AG04450 (cell line): ENCODE measurements at regions not wholly inside any gene's neighbourhood (a gene's known extent, or its start where the extent isn't known, plus 50 kb on each side); places are given as distances from the start of the nearest gene placed in this dataset.

Experiments used
- CTCF ChIA-PET: fragments of 300-600, 350-600 bp; formaldehyde crosslinking; extraction: SDS; loops from one replicate; lab custom pipeline; 2022; ENCODE audit warnings: antibody characterized with exemption, inconsistent platforms; lab: Charles Lee
- POLR2A ChIA-PET: fragments of 350-600 bp; formaldehyde crosslinking; extraction: SDS; loops from one replicate; lab custom pipeline; 2021; ENCODE audit warnings: antibody characterized with exemption, inconsistent platforms; lab: Yijun Ruan, JAX
- DNase-seq: peaks from one replicate; pipeline ENCODE4 v3.0.0-alpha.2; 2011; ENCODE audit warnings: low read depth, low spot score
- H3K27ac ChIP-seq: one replicate; pipeline ENCODE4 v1.5.1; 2012; ENCODE audit warnings: low read depth, low read length, control low read depth
- H3K27me3 ChIP-seq: one replicate; pipeline ENCODE4 v1.6.0; 2012; ENCODE audit warnings: low read length; ENCODE audit not compliant: control insufficient read depth, insufficient read depth
- H3K4me3 ChIP-seq: 2 replicates; pipeline ENCODE4 v1.5.1; 2011; ENCODE audit warnings: mild to moderate bottlenecking, low read depth, low read length, control low read depth
- H3K9me3 ChIP-seq: 2 replicates; pipeline ENCODE4 v1.5.1; 2012; ENCODE audit warnings: low read length; ENCODE audit not compliant: control insufficient read depth, insufficient read depth
- CTCF ChIP-seq: IDR thresholded peaks from 2 replicates; pipeline ENCODE4 v1.5.1; 2011; ENCODE audit warnings: low read depth, low read length, control low read depth, inconsistent platforms

- Histone ChIP-seq H3K27ac (no peak overlapping the region), H3K9me3 (no peaks in the 10 kb centered on the region), H3K27me3 (peaks cover 2% of the 10 kb centered on the region), H3K4me3 (no peak overlapping the region)
- ChIA-PET CTCF (no interaction called here), POLR2A (no interaction called here)
- DNase-seq: no peak
- TF ChIP-seq CTCF: no peak
Measured at GRCh38 chr2:156383798-156384197, 51.3 kb upstream of the NR4A2 start.

GRCh38 chr2:156385242-156385641 lies 50.9 kb upstream of the GPD2 start:
- Histone ChIP-seq H3K27ac (no peak overlapping the region), H3K27me3 (peaks cover 5% of the 10 kb centered on the region), H3K9me3 (no peaks in the 10 kb centered on the region), H3K4me3 (no peak overlapping the region)
- no peak for TF ChIP-seq CTCF
- ChIA-PET POLR2A (interaction anchor here (0.6 kb wide), 1 partner anchor 107 kb away, joined by 4 read pairs; no protein-coding TSS in a partner anchor), CTCF (no interaction called here)
- DNase-seq: no peak
